ENCODE measurements at regions not wholly inside any gene's neighbourhood (a gene's known extent, or its start where the extent isn't known, plus 50 kb on each side); places are given as distances from the start of the nearest gene placed in this dataset.

DNA sequence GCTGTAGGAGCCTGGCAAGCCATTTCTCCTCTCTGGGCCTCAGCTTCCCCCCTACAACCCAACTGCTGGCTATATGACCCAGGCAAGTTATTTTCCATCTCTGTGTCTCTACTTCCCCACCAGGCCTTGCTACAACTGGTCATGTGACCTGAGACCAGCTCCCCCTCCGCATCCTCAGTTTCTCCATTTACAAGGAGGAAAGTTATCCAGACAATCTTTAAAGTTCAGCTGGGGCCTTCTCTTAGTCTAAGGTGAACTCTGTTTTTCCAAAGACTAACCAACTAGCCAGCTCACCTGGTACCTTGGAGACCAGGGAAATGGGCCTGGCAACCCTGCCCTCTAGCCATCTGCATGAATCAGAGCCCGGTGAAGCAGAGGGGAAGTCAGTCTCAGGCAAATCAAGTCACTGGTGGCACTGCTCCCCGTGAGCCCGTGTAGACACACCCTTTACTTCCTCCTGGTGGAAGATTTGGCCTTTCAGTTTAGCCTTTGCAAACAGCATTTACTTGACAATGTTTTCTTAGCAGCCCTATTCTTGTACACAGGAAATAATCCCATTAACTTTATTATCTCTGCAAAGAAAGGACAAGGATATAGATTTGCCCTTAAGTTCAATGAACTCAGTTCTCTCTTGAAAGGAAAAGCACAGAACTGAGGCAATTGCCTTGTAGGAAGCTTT lies 157.7 kb downstream of the VEGFA start:
- no peaks in the 10 kb centered on the region for H4K20me1 ChIP-seq (ENCODE audit: control insufficient read depth, insufficient read depth, low read length, poor library complexity, severe bottlenecking)
- WGBS (ENCODE audit: insufficient coverage), result 0% methylated on average over 3 of the region's 4 CpGs
- no peak overlapping the region for H3K9ac ChIP-seq (ENCODE audit: low read length)
- H3K27ac ChIP-seq (ENCODE audit: low read length in 2 of 2), result peak overlapping the region in 1 of 2 donors; percentile 25
- Mint-ChIP-seq H3K4me3 (no peak overlapping the region), H3K9me3 (ENCODE audit: insufficient read depth) (no peaks in the 10 kb centered on the region), H3K27ac (no peak overlapping the region), H3K4me1 (peaks cover 24% of the 10 kb centered on the region), H3K27me3 (no peaks in the 10 kb centered on the region)
- H3K36me3 ChIP-seq (replicated peaks in 1 of 2; ENCODE audit: control extremely low read depth in 1 of 2, control insufficient read depth in 1 of 2, extremely low read depth in 1 of 2, insufficient read depth in 2 of 2, low read length in 1 of 2), result no peaks in the 10 kb centered on the region
- H3K4me2 ChIP-seq (replicated peaks; ENCODE audit: low read depth, low read length, poor library complexity, severe bottlenecking), result peak overlapping the region; percentile 10
- TF ChIP-seq, protein P1, sequence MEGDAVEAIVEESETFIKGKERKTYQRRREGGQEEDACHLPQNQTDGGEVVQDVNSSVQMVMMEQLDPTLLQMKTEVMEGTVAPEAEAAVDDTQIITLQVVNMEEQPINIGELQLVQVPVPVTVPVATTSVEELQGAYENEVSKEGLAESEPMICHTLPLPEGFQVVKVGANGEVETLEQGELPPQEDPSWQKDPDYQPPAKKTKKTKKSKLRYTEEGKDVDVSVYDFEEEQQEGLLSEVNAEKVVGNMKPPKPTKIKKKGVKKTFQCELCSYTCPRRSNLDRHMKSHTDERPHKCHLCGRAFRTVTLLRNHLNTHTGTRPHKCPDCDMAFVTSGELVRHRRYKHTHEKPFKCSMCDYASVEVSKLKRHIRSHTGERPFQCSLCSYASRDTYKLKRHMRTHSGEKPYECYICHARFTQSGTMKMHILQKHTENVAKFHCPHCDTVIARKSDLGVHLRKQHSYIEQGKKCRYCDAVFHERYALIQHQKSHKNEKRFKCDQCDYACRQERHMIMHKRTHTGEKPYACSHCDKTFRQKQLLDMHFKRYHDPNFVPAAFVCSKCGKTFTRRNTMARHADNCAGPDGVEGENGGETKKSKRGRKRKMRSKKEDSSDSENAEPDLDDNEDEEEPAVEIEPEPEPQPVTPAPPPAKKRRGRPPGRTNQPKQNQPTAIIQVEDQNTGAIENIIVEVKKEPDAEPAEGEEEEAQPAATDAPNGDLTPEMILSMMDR (IDR thresholded peaks at IDR 0.05), result no peak
- no peak for TF ChIP-seq EZH2 (IDR thresholded peaks at IDR 0.05; ENCODE audit: borderline replicate concordance, insufficient read depth, low read depth, low read length, poor library complexity, severe bottlenecking)
- peak; percentile 31 for DNase-seq
- CTCF ChIA-PET, result no interaction called here
- H3K27me3 ChIP-seq (replicated peaks in 1 of 4; ENCODE audit: control extremely low read depth in 1 of 4, control insufficient read depth in 3 of 4, insufficient read depth in 4 of 4, low read length in 3 of 4), result peaks cover 0 to 2% (median 0%) of the 10 kb centered on the region in 4 experiments
- no peaks in the 10 kb centered on the region for H3K79me2 ChIP-seq (ENCODE audit: control insufficient read depth, insufficient read depth, low read length)
- peaks cover 18 to 26% of the 10 kb centered on the region in 2 donors for H3K4me1 ChIP-seq (ENCODE audit: control insufficient read depth in 2 of 2, insufficient read depth in 2 of 2, low read length in 2 of 2)
- no peaks in the 10 kb centered on the region for H3K9me3 ChIP-seq (ENCODE audit: control extremely low read depth in 1 of 3, control insufficient read depth in 2 of 3, insufficient read depth in 1 of 3, low read length in 2 of 3)
- POLR2A ChIA-PET, result no interaction called here
- H2AFZ ChIP-seq (ENCODE audit: insufficient read depth, low read depth, low read length, poor library complexity, severe bottlenecking), result peak overlapping the region; percentile 43
- intact Hi-C loops (cut with micrococcal nuclease), result no loop called here
- peak; percentile 31 for ATAC-seq (ENCODE audit: low read depth)
- H3K4me3 ChIP-seq (ENCODE audit: control extremely low read depth in 1 of 5, extremely low read depth in 1 of 5, insufficient read depth in 1 of 5, low read depth in 2 of 5, low read length in 4 of 5), result no peak overlapping the region

DNA sequence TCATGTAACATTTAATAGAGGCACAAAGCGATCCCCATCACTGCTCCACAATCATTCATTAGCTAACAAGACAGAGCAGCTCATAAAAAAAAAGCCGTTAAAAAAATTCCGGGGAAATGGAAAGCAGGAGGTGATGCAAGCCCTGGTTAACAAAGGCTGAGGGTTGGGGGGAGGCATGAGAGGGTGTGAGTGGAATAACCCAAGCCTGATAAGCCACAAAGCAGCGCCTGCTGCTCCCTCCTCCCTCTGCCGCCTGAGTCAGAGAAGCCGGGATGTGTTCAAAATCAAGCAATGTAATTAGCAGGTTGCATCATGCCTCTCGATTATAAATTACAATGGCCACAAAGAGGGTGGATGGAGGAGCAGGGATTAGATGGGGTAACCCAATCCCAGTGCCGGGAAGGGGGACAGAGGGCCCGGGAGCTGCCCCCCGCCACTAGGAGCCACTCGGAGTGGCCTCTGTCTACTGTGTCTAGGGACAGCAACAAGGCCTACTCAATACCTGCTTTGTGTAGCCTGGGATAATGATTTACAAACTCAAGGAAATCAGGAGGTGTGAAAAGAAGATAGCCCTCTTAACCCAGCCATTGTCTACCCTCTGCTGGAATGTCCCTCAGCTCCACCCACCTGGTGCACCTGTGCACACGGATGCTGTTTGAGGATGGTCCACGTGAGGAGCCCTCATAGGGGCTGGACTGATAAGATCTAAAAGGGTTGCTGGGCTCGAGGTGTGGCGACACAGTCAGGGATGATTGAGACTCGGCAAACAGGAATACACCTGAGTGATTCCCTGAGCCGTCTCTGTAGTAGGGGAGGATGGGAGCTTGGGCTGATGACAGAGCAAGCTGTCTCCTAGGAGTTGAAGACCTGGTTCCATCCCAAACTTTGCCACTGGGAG lies 156.9 kb downstream of the VEGFA start:
- Mint-ChIP-seq H3K4me1 (peaks cover 24% of the 10 kb centered on the region), H3K9me3 (ENCODE audit: insufficient read depth) (no peaks in the 10 kb centered on the region), H3K27me3 (no peaks in the 10 kb centered on the region), H3K27ac (no peak overlapping the region), H3K4me3 (no peak overlapping the region)
- DNase-seq (no peak), ATAC-seq (ENCODE audit: low read depth) (no peak)
- TF ChIP-seq, protein P1 (IDR thresholded peaks at IDR 0.05), result no peak
- TF ChIP-seq EZH2 (IDR thresholded peaks at IDR 0.05; ENCODE audit: borderline replicate concordance, insufficient read depth, low read depth, low read length, poor library complexity, severe bottlenecking), result no peak
- 87% methylated on average over 12 of the region's 17 CpGs for WGBS (ENCODE audit: insufficient coverage)
- Histone ChIP-seq H3K79me2 (ENCODE audit: control insufficient read depth, insufficient read depth, low read length) (no peaks in the 10 kb centered on the region), H3K9me3 (ENCODE audit: control extremely low read depth in 1 of 3, control insufficient read depth in 2 of 3, insufficient read depth in 1 of 3, low read length in 2 of 3) (no peaks in the 10 kb centered on the region), H4K20me1 (ENCODE audit: control insufficient read depth, insufficient read depth, low read length, poor library complexity, severe bottlenecking) (no peaks in the 10 kb centered on the region), H3K4me2 (replicated peaks; ENCODE audit: low read depth, low read length, poor library complexity, severe bottlenecking) (no peak overlapping the region), H3K36me3 (replicated peaks in 1 of 2; ENCODE audit: control extremely low read depth in 1 of 2, control insufficient read depth in 1 of 2, extremely low read depth in 1 of 2, insufficient read depth in 2 of 2, low read length in 1 of 2) (no peaks in the 10 kb centered on the region), H3K9ac (ENCODE audit: low read length) (no peak overlapping the region), H3K27ac (ENCODE audit: low read length in 2 of 2) (no peak overlapping the region), H3K27me3 (replicated peaks in 1 of 4; ENCODE audit: control extremely low read depth in 1 of 4, control insufficient read depth in 3 of 4, insufficient read depth in 4 of 4, low read length in 3 of 4) (peaks cover 0 to 2% (median 0%) of the 10 kb centered on the region in 4 experiments), H3K4me3 (ENCODE audit: control extremely low read depth in 1 of 5, extremely low read depth in 1 of 5, insufficient read depth in 1 of 5, low read depth in 2 of 5, low read length in 4 of 5) (no peak overlapping the region), H3K4me1 (ENCODE audit: control insufficient read depth in 2 of 2, insufficient read depth in 2 of 2, low read length in 2 of 2) (peaks cover 18 to 26% of the 10 kb centered on the region in 2 donors), H2AFZ (ENCODE audit: insufficient read depth, low read depth, low read length, poor library complexity, severe bottlenecking) (no peak overlapping the region)
- intact Hi-C loops (cut with micrococcal nuclease), result no loop called here
- POLR2A ChIA-PET, result no interaction called here
- CTCF ChIA-PET, result no interaction called here

Measured in B cell (primary cell).